ENCODE measurements at regions not wholly inside any gene's neighbourhood (a gene's known extent, or its start where the extent isn't known, plus 50 kb on each side); places are given as distances from the start of the nearest gene placed in this dataset.

- no peak overlapping the region for H3K4me3 ChIP-seq (ENCODE audit: low read depth, low read length)
- DNase-seq (ENCODE audit: low read depth), result no peak
- TF ChIP-seq CTCF (IDR thresholded peaks at IDR 0.05; ENCODE audit: low read depth, low read length, missing control alignments), result no peak
These were observed 319.3 kb upstream of the SLCO3A1 start for GRCh38 chr15:91534235-91534634.

GRCh38 chr15:91534976-91535375, 318.5 kb upstream of the SLCO3A1 start:
- no peak for DNase-seq (ENCODE audit: low read depth)
- no peak overlapping the region for H3K4me3 ChIP-seq (ENCODE audit: low read depth, low read length)
- TF ChIP-seq CTCF (IDR thresholded peaks at IDR 0.05; ENCODE audit: low read depth, low read length, missing control alignments), result no peak

DNA sequence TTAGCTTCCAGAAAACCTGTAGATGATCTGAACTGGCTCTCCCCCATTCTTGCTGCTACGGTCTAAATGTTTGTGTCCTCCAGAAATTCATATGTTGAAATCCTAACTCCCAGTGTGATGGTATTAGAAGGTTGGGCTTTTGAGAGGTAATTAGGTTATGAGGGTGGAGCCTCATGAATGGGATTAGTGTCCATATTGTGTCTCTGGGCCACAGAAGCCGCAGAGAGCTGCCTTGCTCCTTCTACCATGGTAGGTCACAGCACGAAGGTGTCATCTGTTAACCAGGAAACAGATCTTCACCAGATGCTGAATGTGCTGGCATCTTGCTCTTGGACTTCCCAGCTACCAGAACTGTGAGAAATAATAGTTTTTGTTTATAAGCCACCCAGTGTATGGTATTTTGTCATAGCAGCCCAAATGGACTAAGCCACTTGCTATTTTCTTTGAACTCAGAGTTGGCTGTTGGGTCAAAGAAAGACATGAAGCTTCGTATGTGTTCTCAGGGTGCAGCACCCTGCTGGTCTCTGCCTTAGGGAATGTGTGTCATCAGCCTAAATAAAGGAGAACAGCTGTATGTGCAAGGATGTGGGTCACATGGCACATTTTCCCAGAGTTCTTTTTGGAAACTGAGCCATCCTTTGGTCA, 317.5 kb upstream of the SLCO3A1 start:
- no peak overlapping the region for H3K4me3 ChIP-seq (ENCODE audit: low read depth, low read length)
- DNase-seq (ENCODE audit: low read depth), result no peak
- no peak for TF ChIP-seq CTCF (IDR thresholded peaks at IDR 0.05; ENCODE audit: low read depth, low read length, missing control alignments)

DNA sequence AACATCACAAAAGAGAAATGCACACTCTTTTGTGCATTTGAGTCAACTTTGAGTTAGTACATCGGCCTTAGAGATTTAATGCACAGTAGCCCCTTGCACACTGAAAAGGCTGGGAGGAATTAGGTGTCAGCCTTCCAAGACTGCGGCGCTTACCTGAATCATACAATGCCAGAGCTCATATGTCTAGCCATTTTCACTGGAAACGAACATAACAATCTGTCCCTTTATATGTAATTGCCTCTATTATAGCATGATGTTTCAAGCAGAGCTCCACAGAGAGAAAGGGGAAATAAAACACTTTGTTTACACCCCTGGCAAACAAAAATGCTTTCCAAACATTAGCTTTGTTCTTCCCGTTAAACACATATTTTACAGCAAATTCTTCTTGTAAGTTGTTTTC, 315.7 kb upstream of the SLCO3A1 start:
- no peak for TF ChIP-seq CTCF (IDR thresholded peaks at IDR 0.05; ENCODE audit: low read depth, low read length, missing control alignments)
- no peak overlapping the region for H3K4me3 ChIP-seq (ENCODE audit: low read depth, low read length)
- no peak for DNase-seq (ENCODE audit: low read depth)

DNA sequence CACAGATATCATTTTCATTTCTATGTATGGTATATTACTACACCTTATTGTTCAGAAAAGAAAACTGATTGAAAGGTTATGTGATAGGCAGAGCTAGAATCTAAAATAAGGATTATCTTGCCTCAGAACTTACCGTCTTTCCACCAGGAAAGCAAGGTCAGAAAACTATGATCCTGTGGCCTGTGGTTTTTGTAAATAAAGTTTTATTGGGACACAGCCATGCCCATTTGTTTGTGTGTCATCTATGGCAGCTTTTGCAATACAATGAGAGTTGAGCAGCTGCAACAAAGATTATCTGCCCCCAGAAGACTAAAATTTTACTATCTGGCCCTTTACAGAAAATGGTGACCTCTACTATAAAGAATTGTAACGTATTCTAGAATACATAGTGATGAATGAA, 314.7 kb upstream of the SLCO3A1 start:
- no peak for DNase-seq (ENCODE audit: low read depth)
- H3K4me3 ChIP-seq (ENCODE audit: low read depth, low read length), result no peak overlapping the region
- TF ChIP-seq CTCF (IDR thresholded peaks at IDR 0.05; ENCODE audit: low read depth, low read length, missing control alignments), result no peak

GRCh38 chr15:91541286-91541685, 312.2 kb upstream of the SLCO3A1 start:
- no peak for TF ChIP-seq CTCF (IDR thresholded peaks at IDR 0.05; ENCODE audit: low read depth, low read length, missing control alignments)
- no peak for DNase-seq (ENCODE audit: low read depth)
- no peak overlapping the region for H3K4me3 ChIP-seq (ENCODE audit: low read depth, low read length)

DNA sequence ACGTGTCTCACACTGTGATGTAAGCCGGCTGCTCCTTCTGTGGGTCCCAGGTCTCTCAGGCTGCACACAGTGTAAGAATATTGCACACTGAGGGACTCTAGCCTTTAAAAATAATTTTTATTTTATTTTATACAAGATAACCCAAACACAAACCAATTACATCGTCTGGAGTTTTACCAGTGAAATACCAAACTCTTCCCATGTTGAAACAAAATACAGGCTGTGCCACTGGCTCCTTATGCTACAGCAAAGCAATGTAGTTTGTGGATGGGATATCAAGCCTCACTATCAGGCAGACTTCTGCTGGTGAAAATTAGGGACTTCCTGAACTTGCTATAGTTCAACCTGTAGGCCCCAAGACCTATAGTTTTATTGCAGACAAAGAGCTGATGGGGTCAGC, 311.3 kb upstream of the SLCO3A1 start:
- TF ChIP-seq CTCF (IDR thresholded peaks at IDR 0.05; ENCODE audit: low read depth, low read length, missing control alignments), result no peak
- DNase-seq (ENCODE audit: low read depth), result no peak
- no peak overlapping the region for H3K4me3 ChIP-seq (ENCODE audit: low read depth, low read length)

Measured in GM12864 (cell line).